Hepatocyte (in vitro differentiated cells): ENCODE measurements at regions not wholly inside any gene's neighbourhood (a gene's known extent, or its start where the extent isn't known, plus 50 kb on each side); places are given as distances from the start of the nearest gene placed in this dataset.

ENCODE experiments used
- DNase-seq: peaks from one replicate; pipeline ENCODE4 v3.0.0-alpha.2; 2016; ENCODE audit warnings: low spot score
- H2AFZ ChIP-seq: fragments of 200-600 bp; sonication (generic); 2 replicates; pipeline ENCODE4 v1.6.0; 2016; ENCODE audit warnings: antibody characterized with exemption, mild to moderate bottlenecking
- H3K27ac ChIP-seq: fragments of 200-600 bp; sonication (generic); 2 replicates; pipeline ENCODE4 v1.5.1; 2016; ENCODE audit warnings: mild to moderate bottlenecking
- H3K27me3 ChIP-seq: fragments of 200-600 bp; sonication (generic); 2 replicates; pipeline ENCODE4 v1.6.1; 2016
- H3K36me3 ChIP-seq: fragments of 200-600 bp; sonication (generic); replicated peaks from 2 replicates; pipeline ENCODE4 v1.5.1; 2016; ENCODE audit warnings: low read depth; ENCODE audit not compliant: insufficient read depth
- H3K4me1 ChIP-seq: fragments of 200-600 bp; sonication (generic); 2 replicates; pipeline ENCODE4 v1.5.1; 2016; ENCODE audit warnings: mild to moderate bottlenecking, moderate library complexity; ENCODE audit not compliant: insufficient read depth
- H3K4me2 ChIP-seq: fragments of 200-600 bp; sonication (generic); 2 replicates; pipeline ENCODE4 v1.6.0; 2016
- H3K4me3 ChIP-seq: fragments of 200-600 bp; sonication (generic); 2 replicates; pipeline ENCODE4 v1.5.1; 2016; ENCODE audit warnings: mild to moderate bottlenecking
- H3K79me2 ChIP-seq: fragments of 200-600 bp; sonication (generic); 2 replicates; pipeline ENCODE4 v1.6.0; 2017; ENCODE audit warnings: mild to moderate bottlenecking
- H3K9me2 ChIP-seq: fragments of 200-600 bp; sonication (generic); replicated peaks from 2 replicates; pipeline ENCODE4 v1.6.0; 2017; ENCODE audit warnings: mild to moderate bottlenecking; ENCODE audit not compliant: insufficient read depth
- H3K9me3 ChIP-seq: fragments of 200-600 bp; sonication (generic); 2 replicates; pipeline ENCODE4 v1.5.1; 2016; ENCODE audit warnings: low read depth, mild to moderate bottlenecking
- H4K20me1 ChIP-seq: fragments of 200-600 bp; sonication (generic); 2 replicates; pipeline ENCODE4 v1.6.0; 2016; ENCODE audit warnings: mild to moderate bottlenecking; ENCODE audit not compliant: insufficient read depth, poor library complexity, severe bottlenecking
- CTCF ChIP-seq: fragments of 200-600 bp; sonication (generic); IDR thresholded peaks from 2 replicates; pipeline ENCODE4 v1.5.1; 2016; ENCODE audit warnings: antibody characterized with exemption, mild to moderate bottlenecking; ENCODE audit not compliant: poor library complexity
- EZH2 ChIP-seq: fragments of 200-600 bp; sonication (generic); IDR thresholded peaks from 2 replicates; pipeline ENCODE4 v1.6.1; 2016; ENCODE audit warnings: antibody characterized with exemption, mild to moderate bottlenecking, borderline replicate concordance
- EZH2phosphoT487 ChIP-seq: fragments of 200-600 bp; sonication (generic); IDR thresholded peaks from one replicate; pipeline ENCODE4 v1.6.1; 2018; ENCODE audit warnings: antibody characterized with exemption, mild to moderate bottlenecking, low read depth, moderate library complexity; ENCODE audit not compliant: unreplicated experiment, severe bottlenecking
- WGBS: methylation state at CpG from one replicate; pipeline ENCODE4 v1.1.6; 2016; ENCODE audit warnings: low lambda C conversion rate; ENCODE audit errors: missing lambda C conversion rate; 5-methylcytosine and 5-hydroxymethylcytosine counted together

GRCh38 chr11:32316858-32317642 is 118.3 kb downstream of the WT1 start:
- TF ChIP-seq CTCF (no peak), EZH2phosphoT487 (no peak), EZH2 (no peak)
- Histone ChIP-seq H2AFZ (no peak overlapping the region), H4K20me1 (no peaks in the 10 kb centered on the region), H3K4me3 (no peak overlapping the region), H3K27ac (no peak overlapping the region), H3K9me2 (no peaks in the 10 kb centered on the region), H3K27me3 (peaks cover 7% of the 10 kb centered on the region), H3K4me2 (no peak overlapping the region), H3K4me1 (peaks cover 11% of the 10 kb centered on the region), H3K36me3 (no peaks in the 10 kb centered on the region), H3K9me3 (no peaks in the 10 kb centered on the region), H3K79me2 (no peaks in the 10 kb centered on the region)
- 68% methylated on average over 4 of the region's 4 CpGs for WGBS
- DNase-seq: no peak

GRCh38 chr11:32317643-32318042 is 117.7 kb downstream of the WT1 start:
- no peak overlapping the region for H2AFZ ChIP-seq
- DNase-seq: no peak
- H3K4me1 ChIP-seq: peaks cover 8% of the 10 kb centered on the region
- H3K9me2 ChIP-seq: no peaks in the 10 kb centered on the region
- H3K27ac ChIP-seq: no peak overlapping the region
- H3K4me3 ChIP-seq: no peak overlapping the region
- no peaks in the 10 kb centered on the region for H3K36me3 ChIP-seq
- no peaks in the 10 kb centered on the region for H3K9me3 ChIP-seq
- 80% methylated on average over 1 of the region's 1 CpG for WGBS
- TF ChIP-seq EZH2phosphoT487 (no peak), EZH2 (no peak), CTCF (no peak)
- no peak overlapping the region for H3K4me2 ChIP-seq
- H3K79me2 ChIP-seq: no peaks in the 10 kb centered on the region
- H4K20me1 ChIP-seq: no peaks in the 10 kb centered on the region
- peaks cover 12% of the 10 kb centered on the region for H3K27me3 ChIP-seq

GRCh38 chr11:32318071-32319055 is 117.0 kb downstream of the WT1 start:
- no peak for TF ChIP-seq EZH2
- no peak for TF ChIP-seq EZH2phosphoT487
- TF ChIP-seq CTCF: no peak
- Histone ChIP-seq H3K4me3 (no peak overlapping the region), H4K20me1 (no peaks in the 10 kb centered on the region), H3K9me3 (no peaks in the 10 kb centered on the region), H3K9me2 (no peaks in the 10 kb centered on the region), H3K4me2 (no peak overlapping the region), H3K36me3 (no peaks in the 10 kb centered on the region), H3K27me3 (peaks cover 12% of the 10 kb centered on the region), H3K79me2 (no peaks in the 10 kb centered on the region), H2AFZ (no peak overlapping the region), H3K27ac (no peak overlapping the region), H3K4me1 (peaks cover under 1% of the 10 kb centered on the region)
- DNase-seq: no peak
- 90% methylated on average over 5 of the region's 5 CpGs for WGBS
